MCF 10A (cell line): ENCODE measurements at regions not wholly inside any gene's neighbourhood (a gene's known extent, or its start where the extent isn't known, plus 50 kb on each side); places are given as distances from the start of the nearest gene placed in this dataset.
"Not testable (repeated sequence)": the region's sequence is repeated elsewhere in the genome, so short reads cannot be mapped to it uniquely, and the experiment has no call there.

ENCODE experiments used
- BruUV-seq: library from RNA; stranded (reverse); fragments of 400-500 nt; replicated peaks from 2 replicates; lab custom pipeline; 2021; lab: Mats Ljungman, UMichigan
- CTCF ChIA-PET: fragments of 300-600 bp; sonication (Branson Sonifier 250); formaldehyde crosslinking; extraction: SDS; loops from one replicate; lab custom pipeline; 2021; ENCODE audit warnings: antibody characterized with exemption, inconsistent platforms; lab: Yijun Ruan, JAX
- POLR2A ChIA-PET: fragments of 300-600, 350-650 bp; sonication (Branson Sonifier 250); formaldehyde crosslinking; extraction: SDS; loops from one replicate; lab custom pipeline; 2020; ENCODE audit warnings: antibody characterized with exemption, inconsistent platforms; lab: Yijun Ruan, JAX
- DNase-seq: peaks from one replicate; pipeline ENCODE4 v3.0.0-alpha.2; 2018; ENCODE audit not compliant: unreplicated experiment
- H3K27ac Mint-ChIP-seq: one replicate; pipeline ENCODE4 v1.8.0; 2022; ENCODE audit warnings: mild to moderate bottlenecking, low read depth, mixed read lengths; ENCODE audit not compliant: unreplicated experiment
- H3K27me3 Mint-ChIP-seq: one replicate; pipeline ENCODE4 v1.8.0; 2022; ENCODE audit warnings: mixed read lengths; ENCODE audit not compliant: insufficient read depth, unreplicated experiment
- H3K36me3 Mint-ChIP-seq: one replicate; pipeline ENCODE4 v1.8.0; 2022; ENCODE audit warnings: mild to moderate bottlenecking, moderate library complexity, mixed read lengths; ENCODE audit not compliant: insufficient read depth, unreplicated experiment
- H3K4me1 Mint-ChIP-seq: one replicate; pipeline ENCODE4 v1.8.0; 2022; ENCODE audit warnings: mixed read lengths; ENCODE audit not compliant: insufficient read depth, unreplicated experiment
- H3K4me3 Mint-ChIP-seq: one replicate; pipeline ENCODE4 v1.8.0; 2022; ENCODE audit warnings: mild to moderate bottlenecking, moderate library complexity, mixed read lengths; ENCODE audit not compliant: unreplicated experiment
- H3K9me3 Mint-ChIP-seq: one replicate; pipeline ENCODE4 v1.8.0; 2022; ENCODE audit warnings: mixed read lengths; ENCODE audit not compliant: unreplicated experiment
- CTCF ChIP-seq: fragments of 200-600 bp; IDR thresholded peaks from one replicate; pipeline ENCODE4 v1.8.0; 2022; ENCODE audit warnings: antibody characterized with exemption, mild to moderate bottlenecking; ENCODE audit not compliant: unreplicated experiment
- intact Hi-C: fragments of 100-400 bp; cut with micrococcal nuclease; formaldehyde crosslinking; loops from 2 replicates; pipeline ENCODE4 v1.14.1; 2022

- Mint-ChIP-seq H3K4me3 (no peak overlapping the region), H3K27ac (no peak overlapping the region), H3K27me3 (peaks cover 38% of the 10 kb centered on the region), H3K9me3 (no peaks in the 10 kb centered on the region), H3K36me3 (no peaks in the 10 kb centered on the region), H3K4me1 (no peaks in the 10 kb centered on the region)
- POLR2A ChIA-PET = interaction anchor here (0.6 to 1.9 kb wide), 2 partner anchors 10 to 12 kb away, joined by 3 read pairs; no protein-coding TSS in a partner anchor
- BruUV-seq = no TSS peak
- TF ChIP-seq CTCF = no peak
- CTCF ChIA-PET = interaction anchor here (0.7 to 3.1 kb wide), 3 partner anchors 9 to 231 kb away, joined by 3 to 16 read pairs (median 5); no protein-coding TSS in a partner anchor
- no peak for DNase-seq
- intact Hi-C loops = no loop called here
Measured at GRCh38 chrX:50978920-50979682, 68.6 kb downstream of the BMP15 start.

GRCh38 chrX:50980251-50980650, 69.7 kb downstream of the BMP15 start:
- no TSS peak for BruUV-seq
- ChIA-PET CTCF (interaction anchor here (1.3 to 3.1 kb wide), 2 partner anchors 8 to 232 kb away, joined by 5 to 16 read pairs; no protein-coding TSS in a partner anchor), POLR2A (interaction anchor here (1.9 kb wide), 1 partner anchor 13 kb away, joined by 3 read pairs; no protein-coding TSS in a partner anchor)

GRCh38 chrX:50988649-50989048, 78.1 kb downstream of the BMP15 start:
- Mint-ChIP-seq H3K36me3 (no peaks in the 10 kb centered on the region), H3K9me3 (no peaks in the 10 kb centered on the region), H3K27ac (no peak overlapping the region), H3K27me3 (peaks cover 61% of the 10 kb centered on the region), H3K4me1 (no peaks in the 10 kb centered on the region), H3K4me3 (no peak overlapping the region)
- peak; percentile 56 for TF ChIP-seq CTCF
- ChIA-PET POLR2A (no interaction called here), CTCF (interaction anchor here (0.6 to 3.4 kb wide), 34 partner anchors 10 to 1147 kb away, joined by 3 to 57 read pairs (median 4); partner anchors contain the start of gene BMP15)
- no TSS peak for BruUV-seq
- intact Hi-C loops = loop anchor here (2.0 kb wide), 5 partner anchors 48 to 298 kb away; no protein-coding TSS in a partner anchor
- peak; percentile 62 for DNase-seq

More at GRCh38 chrX:50980251-50980650, 69.7 kb downstream of the BMP15 start:
- Mint-ChIP-seq H3K4me3 (no peak overlapping the region), H3K27ac (no peak overlapping the region), H3K36me3 (no peaks in the 10 kb centered on the region), H3K27me3 (peaks cover 50% of the 10 kb centered on the region), H3K4me1 (no peaks in the 10 kb centered on the region), H3K9me3 (no peaks in the 10 kb centered on the region)
- no peak for DNase-seq
- TF ChIP-seq CTCF = no peak
- intact Hi-C loops = no loop called here

GRCh38 chrX:50996930-50997329, 86.4 kb downstream of the BMP15 start:
- no TSS peak for BruUV-seq
- peak; percentile 9 for TF ChIP-seq CTCF
- H3K27me3 Mint-ChIP-seq = peaks cover 38% of the 10 kb centered on the region
- H3K4me3 Mint-ChIP-seq = no peak overlapping the region
- no peaks in the 10 kb centered on the region for H3K4me1 Mint-ChIP-seq
- intact Hi-C loops = no loop called here
- no peaks in the 10 kb centered on the region for H3K9me3 Mint-ChIP-seq
- CTCF ChIA-PET = interaction anchor here (0.7 kb wide), 1 partner anchor 164 kb away, joined by 3 read pairs; no protein-coding TSS in a partner anchor
- POLR2A ChIA-PET = no interaction called here
- H3K36me3 Mint-ChIP-seq = no peaks in the 10 kb centered on the region
- H3K27ac Mint-ChIP-seq = no peak overlapping the region
- DNase-seq = no peak

GRCh38 chrX:51000384-51000783, 89.8 kb downstream of the BMP15 start:
- not testable (repeated sequence) for H3K27ac Mint-ChIP-seq, BruUV-seq

More at GRCh38 chrX:51000384-51000783, 89.8 kb downstream of the BMP15 start:
- H3K36me3 Mint-ChIP-seq, H3K9me3 Mint-ChIP-seq, H3K4me3 Mint-ChIP-seq, intact Hi-C loops, H3K4me1 Mint-ChIP-seq, DNase-seq: not testable (repeated sequence)
- POLR2A ChIA-PET = interaction anchor here (0.8 kb wide), 1 partner anchor 404 kb away, joined by 3 read pairs; no protein-coding TSS in a partner anchor
- peaks cover 49% of the 10 kb centered on the region for H3K27me3 Mint-ChIP-seq
- CTCF ChIA-PET = interaction anchor here (1.0 kb wide), 1 partner anchor 80 kb away, joined by 3 read pairs; no protein-coding TSS in a partner anchor
